Transverse colon (tissue), 4 donors: ENCODE measurements at regions not wholly inside any gene's neighbourhood (a gene's known extent, or its start where the extent isn't known, plus 50 kb on each side); places are given as distances from the start of the nearest gene placed in this dataset.

Experiments
- DNase-seq: peaks from one replicate; pipeline ENCODE4 v3.0.0-alpha.2; 2019
- H3K27ac ChIP-seq, 4 donors: fragments of 200-600 bp; sonication (generic); 2 replicates each; pipeline ENCODE4 v1.5.1; 2016 to 2018; ENCODE audit warnings: inconsistent platforms in 4 of 4
- H3K27me3 ChIP-seq: fragments of 200-600 bp; sonication (generic); 2 replicates; pipeline ENCODE4 v1.5.1; 2017; ENCODE audit warnings: inconsistent platforms
- H3K36me3 ChIP-seq, 4 donors: fragments of 200-600 bp; sonication (generic); 2 replicates each; pipeline ENCODE4 v1.5.1; 2017 to 2019; ENCODE audit warnings: inconsistent platforms in 4 of 4
- H3K4me1 ChIP-seq, 4 donors: fragments of 200-600 bp; sonication (generic); 2 replicates each; pipeline ENCODE4 v1.5.1; 2017 to 2020; ENCODE audit warnings: inconsistent platforms in 4 of 4
- H3K4me3 ChIP-seq, 4 donors: fragments of 200-600 bp; sonication (generic); 1 replicate in 1 of 4; 2 replicates in 3 of 4; pipeline versions ENCODE4 v1.5.1 to v1.6.1; 2017 to 2019; ENCODE audit warnings: inconsistent platforms in 4 of 4
- H3K9me3 ChIP-seq, 2 donors: fragments of 200-600 bp; sonication (generic); 2 replicates each; pipeline ENCODE4 v1.5.1; 2017 to 2019; ENCODE audit warnings: inconsistent platforms in 2 of 2
- CTCF ChIP-seq, 5 experiments: fragments of 200-600 bp in 3 of 5; fragments of 450-650 bp in 2 of 5; sonication (generic) in 3 of 5; IDR thresholded peaks; 1 replicate in 2 of 5; 2 replicates in 3 of 5; pipeline ENCODE4 v1.5.1; 2016 to 2017; ENCODE audit warnings: antibody characterized with exemption in 5 of 5, inconsistent platforms in 3 of 5, mild to moderate bottlenecking in 2 of 5, moderate library complexity in 1 of 5
- EP300 ChIP-seq: sonication (generic); formaldehyde crosslinking; IDR thresholded peaks from one replicate; pipeline ENCODE4 v1.6.1; 2017; ENCODE audit warnings: antibody characterized with exemption, low read depth
- POLR2A ChIP-seq: fragments of 450-650 bp; IDR thresholded peaks from one replicate; pipeline ENCODE4 v1.6.1; 2016; ENCODE audit warnings: antibody characterized with exemption, mild to moderate bottlenecking, moderate library complexity
- POLR2AphosphoS5 ChIP-seq, 3 donors: sonication (generic); formaldehyde crosslinking; IDR thresholded peaks; one replicate each; pipeline ENCODE4 v1.6.1; 2016; ENCODE audit warnings: antibody characterized with exemption in 3 of 3
- WGBS, 2 donors: methylation state at CpG; one replicate each; pipeline ENCODE4 v1.1.5; 2018; ENCODE audit warnings: low coverage in 1 of 2; 5-methylcytosine and 5-hydroxymethylcytosine counted together
- in situ Hi-C, 4 donors: fragments of 200-750 bp; cut with MboI; loops; one replicate each; pipeline versions ENCODE4 v1.15.0 to v1.15.1; 2017; ENCODE audit warnings: low sequenced_read_pairs in 3 of 4, low pct_ligation_motif_present in 1 of 4, low pct_unique_long_range_greater_than_20kb in 1 of 4
- intact Hi-C: fragments of 100-400 bp; cut with DNase I; formaldehyde crosslinking; loops from one replicate; pipeline ENCODE4 v1.15.1; 2023; ENCODE audit warnings: low total_unique reads

GRCh38 chr7:68984306-68984705 is 614.0 kb upstream of the AUTS2 start:
- Histone ChIP-seq H3K4me1 (no peaks in the 10 kb centered on the region), H3K9me3 (no peaks in the 10 kb centered on the region), H3K36me3 (no peaks in the 10 kb centered on the region), H3K27me3 (no peaks in the 10 kb centered on the region), H3K4me3 (no peak overlapping the region), H3K27ac (no peak overlapping the region)
- TF ChIP-seq POLR2AphosphoS5 (IDR thresholded peaks at IDR 0.05) (no peak), EP300 (no peak), POLR2A (no peak), CTCF (IDR thresholded peaks at IDR 0.05) (no peak)
- intact Hi-C loops = no loop called here
- no peak for DNase-seq
- WGBS, 2 donors = 0 to 56% methylated on average over 1 to 7 of the region's 7 CpGs
- in situ Hi-C loops = no loop called here

- Histone ChIP-seq H3K9me3 (peaks cover 0 to under 1% of the 10 kb centered on the region in 2 donors), H3K27ac (no peak overlapping the region), H3K4me1 (no peaks in the 10 kb centered on the region), H3K36me3 (no peaks in the 10 kb centered on the region), H3K27me3 (no peaks in the 10 kb centered on the region), H3K4me3 (no peak overlapping the region)
- no peak for TF ChIP-seq POLR2AphosphoS5 (IDR thresholded peaks at IDR 0.05)
- no peak for TF ChIP-seq EP300
- TF ChIP-seq POLR2A = no peak
- no peak for TF ChIP-seq CTCF (IDR thresholded peaks at IDR 0.05)
- no peak for DNase-seq
- in situ Hi-C loops (no loop called here), intact Hi-C loops (no loop called here)
- 76 to 89% methylated on average over 3 of the region's 3 CpGs for WGBS, 2 donors
Measured at GRCh38 chr7:68994841-68995240, 603.4 kb upstream of the AUTS2 start.

- no peaks in the 10 kb centered on the region for H3K27me3 ChIP-seq
- no peaks in the 10 kb centered on the region for H3K36me3 ChIP-seq
- in situ Hi-C loops = no loop called here
- WGBS, 2 donors = 84 to 89% methylated on average over 3 of the region's 3 CpGs
- H3K4me3 ChIP-seq = no peak overlapping the region
- no peaks in the 10 kb centered on the region for H3K4me1 ChIP-seq
- intact Hi-C loops = no loop called here
- H3K9me3 ChIP-seq = peaks cover 27 to 29% of the 10 kb centered on the region in 2 donors
- no peak for DNase-seq
- TF ChIP-seq EP300 (no peak), POLR2AphosphoS5 (IDR thresholded peaks at IDR 0.05) (no peak), POLR2A (no peak), CTCF (IDR thresholded peaks at IDR 0.05) (no peak)
- H3K27ac ChIP-seq = no peak overlapping the region
Measured at GRCh38 chr7:68998136-68998535, 600.1 kb upstream of the AUTS2 start.

GRCh38 chr7:69002416-69002815 is 595.9 kb upstream of the AUTS2 start:
- intact Hi-C loops = no loop called here
- no peak for TF ChIP-seq POLR2A
- TF ChIP-seq EP300 = no peak
- TF ChIP-seq POLR2AphosphoS5 (IDR thresholded peaks at IDR 0.05) = no peak
- TF ChIP-seq CTCF (IDR thresholded peaks at IDR 0.05) = no peak
- Histone ChIP-seq H3K27me3 (no peaks in the 10 kb centered on the region), H3K9me3 (peaks cover 27 to 29% of the 10 kb centered on the region in 2 donors), H3K4me3 (no peak overlapping the region), H3K4me1 (no peaks in the 10 kb centered on the region), H3K27ac (no peak overlapping the region), H3K36me3 (no peaks in the 10 kb centered on the region)
- no peak for DNase-seq
- in situ Hi-C loops = no loop called here
